Stimulated activated CD4-positive, alpha-beta T cell treated with anti-CD3 and anti-CD28 coated beads, Interleukin-4, amount 100 ng/mL, for 4 hours (primary cell): ENCODE measurements at regions not wholly inside any gene's neighbourhood (a gene's known extent, or its start where the extent isn't known, plus 50 kb on each side); places are given as distances from the start of the nearest gene placed in this dataset.
"Not testable (repeated sequence)": the region's sequence is repeated elsewhere in the genome, so short reads cannot be mapped to it uniquely, and the experiment has no call there.

Experiments used
- DNase-seq, 2 experiments: peaks; one replicate each; pipeline ENCODE4 v3.0.0-alpha.2; 2020

DNA sequence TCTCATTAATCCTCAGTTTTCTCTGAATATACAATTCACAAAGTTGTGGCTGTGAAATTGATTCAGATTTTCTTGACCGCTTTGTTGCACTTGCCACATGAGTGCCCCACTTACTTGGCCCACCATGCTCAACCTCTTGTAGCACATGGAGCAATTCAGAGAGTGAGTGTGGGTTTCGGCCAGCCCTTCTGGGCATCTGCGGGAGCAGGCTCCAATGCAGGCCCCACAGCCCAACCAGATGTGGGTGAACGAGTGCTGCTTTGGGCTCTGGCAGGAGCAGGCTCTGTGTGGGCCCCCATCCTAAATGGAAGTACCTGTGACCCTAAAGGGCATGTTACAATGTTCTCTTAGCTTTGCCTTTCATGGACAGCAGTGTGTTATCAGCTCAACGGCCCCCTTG is 2338.6 kb downstream of the LRRC4C start:
- no peak for DNase-seq

DNA sequence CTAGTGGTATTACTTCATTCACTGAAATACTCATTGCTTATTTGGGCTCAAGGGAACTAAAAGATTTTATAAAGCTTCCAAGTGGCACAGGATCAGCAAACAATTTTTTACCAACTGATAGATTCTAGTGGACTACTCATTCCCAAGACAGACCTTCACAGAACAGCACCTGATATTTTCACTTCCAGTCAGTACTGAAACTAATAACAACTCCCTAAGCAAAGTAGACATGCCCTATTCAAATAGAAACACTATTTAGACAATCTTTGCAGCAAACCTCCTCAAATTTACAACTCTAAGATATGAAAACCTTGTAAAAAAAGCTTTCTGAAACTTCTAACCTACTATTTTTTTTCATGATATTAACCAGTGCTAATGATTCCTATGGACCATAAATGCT is 2345.8 kb downstream of the LRRC4C start:
- no peak for DNase-seq

DNA sequence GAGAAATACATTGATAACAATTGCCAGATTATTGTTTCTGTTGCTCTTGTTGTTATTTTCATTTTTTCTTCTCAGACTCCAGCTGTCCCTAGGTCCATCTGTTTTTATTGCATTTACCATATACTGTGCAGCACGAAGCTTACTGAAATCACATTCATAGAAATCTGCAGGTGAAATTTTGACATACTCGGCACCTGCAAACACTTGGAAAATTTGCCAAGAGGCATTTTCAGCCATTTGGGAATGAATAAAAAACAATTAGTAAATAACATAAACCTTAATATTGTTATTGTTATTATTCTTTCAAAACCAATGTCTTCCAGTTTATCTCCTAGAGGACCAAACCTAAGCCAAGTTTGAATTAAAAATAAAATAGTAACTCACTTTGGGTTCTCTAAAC is 2357.2 kb downstream of the LRRC4C start:
- DNase-seq = no peak

DNA sequence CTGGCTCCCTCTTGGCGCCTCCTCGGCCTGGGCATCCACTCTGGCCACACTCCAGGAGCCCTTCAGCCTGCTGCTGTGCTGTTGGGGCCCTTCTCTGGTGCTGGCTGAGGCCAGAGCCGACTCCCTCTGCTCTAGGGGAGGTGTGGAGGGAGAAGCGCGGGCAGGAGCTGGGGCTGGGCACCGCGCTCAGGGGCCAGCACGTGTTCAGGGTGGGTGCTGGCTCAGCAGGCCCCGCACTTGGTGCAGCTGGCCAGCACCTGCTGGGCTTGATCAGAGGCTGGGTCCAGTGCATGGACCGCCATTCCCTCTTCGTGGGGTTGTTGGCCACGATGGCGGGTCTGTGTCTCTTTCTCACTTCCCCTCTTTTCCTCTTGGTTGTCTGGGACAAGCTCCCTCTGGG is 2381.0 kb downstream of the LRRC4C start:
- DNase-seq = no peak

DNA sequence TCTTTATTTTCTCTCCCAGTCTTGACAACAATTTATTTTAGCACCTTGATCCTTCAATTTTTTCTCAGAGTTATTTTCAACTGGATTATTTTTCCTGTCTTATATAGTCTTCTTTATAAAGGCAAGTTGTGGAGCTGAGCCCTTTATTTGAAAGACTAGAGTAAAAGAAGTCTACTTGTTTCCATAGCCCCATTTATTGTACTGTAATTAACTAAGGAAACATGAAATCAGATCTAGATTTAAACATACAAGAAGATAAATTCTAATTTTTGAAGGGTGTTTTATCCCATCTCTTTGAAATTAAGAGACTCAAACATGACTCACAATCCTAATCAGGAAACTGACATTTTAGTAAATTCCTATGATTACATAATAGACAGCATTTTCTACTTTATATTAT is 2421.8 kb downstream of the LRRC4C start:
- no peak for DNase-seq

DNA sequence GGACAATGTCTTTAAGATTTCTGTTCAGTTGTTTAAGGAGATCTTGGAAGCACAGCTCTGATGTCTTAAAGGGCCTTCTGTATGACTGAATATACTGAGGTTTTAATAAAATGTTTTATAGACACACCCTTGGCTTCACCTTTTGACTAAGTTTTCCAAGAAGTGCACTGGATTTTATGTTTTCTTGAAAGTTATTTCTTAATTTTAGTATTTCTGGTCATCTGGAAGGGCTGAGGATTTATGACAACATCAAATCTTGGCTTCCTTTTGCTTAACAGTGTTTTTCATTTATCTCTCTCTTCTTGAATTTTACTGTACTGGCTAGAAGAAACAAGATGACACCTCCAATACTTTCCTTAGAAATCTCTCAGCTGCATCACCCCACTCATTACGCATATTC is 2423.4 kb downstream of the LRRC4C start:
- no peak for DNase-seq

DNA sequence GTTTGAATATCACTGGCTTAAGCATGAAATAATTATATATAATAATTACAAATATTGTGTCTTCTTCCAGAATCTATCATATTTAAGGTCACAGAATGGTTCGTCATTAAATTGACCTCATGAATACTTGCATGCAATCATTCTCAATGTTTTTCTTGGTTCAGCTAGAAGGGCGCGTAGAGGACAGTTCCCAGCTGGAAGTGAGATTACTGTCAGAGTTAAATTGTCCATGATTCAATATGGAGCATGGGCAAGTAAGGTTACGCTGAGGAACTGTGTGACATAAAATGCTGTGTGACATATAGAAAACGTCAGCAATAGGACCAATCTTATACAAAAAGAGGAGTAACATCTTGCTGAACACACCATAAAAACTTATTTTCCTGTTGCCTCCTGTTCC is 2423.5 kb upstream of the RAG2 start:
- DNase-seq = no peak

DNA sequence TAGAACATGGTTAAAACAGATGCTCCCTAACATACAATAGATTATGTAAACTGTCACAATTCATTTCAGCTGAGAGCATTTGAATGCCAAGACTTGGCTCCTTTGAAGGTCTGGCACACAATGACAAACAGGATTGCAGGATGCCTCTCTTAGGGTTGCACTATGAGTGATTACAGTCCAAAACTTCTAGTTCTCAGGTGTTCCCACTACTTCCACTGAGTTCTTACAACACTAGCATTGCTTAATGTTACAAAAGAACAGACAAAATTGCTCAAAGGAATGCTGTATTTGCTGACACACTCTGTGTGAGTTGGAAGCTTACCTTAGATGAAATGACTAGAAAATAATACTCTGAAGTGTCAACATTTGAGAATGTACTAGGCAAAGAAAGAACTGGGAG is 2413.8 kb upstream of the RAG2 start:
- no peak for DNase-seq

DNA sequence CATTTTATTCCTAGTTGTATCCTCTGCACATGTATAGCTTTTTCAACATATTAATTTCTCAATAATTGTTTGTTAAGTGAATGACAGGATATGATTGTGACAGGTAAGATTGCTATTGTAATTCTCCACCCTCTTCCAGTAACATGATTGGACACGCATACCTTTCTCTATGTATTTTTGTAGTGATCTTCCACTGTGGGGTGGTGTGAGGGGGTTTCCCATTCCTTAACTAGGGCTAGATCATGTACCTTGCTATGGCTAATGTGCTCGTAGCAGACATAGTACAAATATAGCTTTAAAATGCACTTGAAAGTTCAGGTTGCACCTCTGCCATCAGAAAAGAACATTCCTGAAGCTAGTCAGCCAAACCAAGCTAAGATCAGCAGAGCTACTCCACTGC is 2392.8 kb upstream of the RAG2 start:
- no peak for DNase-seq

DNA sequence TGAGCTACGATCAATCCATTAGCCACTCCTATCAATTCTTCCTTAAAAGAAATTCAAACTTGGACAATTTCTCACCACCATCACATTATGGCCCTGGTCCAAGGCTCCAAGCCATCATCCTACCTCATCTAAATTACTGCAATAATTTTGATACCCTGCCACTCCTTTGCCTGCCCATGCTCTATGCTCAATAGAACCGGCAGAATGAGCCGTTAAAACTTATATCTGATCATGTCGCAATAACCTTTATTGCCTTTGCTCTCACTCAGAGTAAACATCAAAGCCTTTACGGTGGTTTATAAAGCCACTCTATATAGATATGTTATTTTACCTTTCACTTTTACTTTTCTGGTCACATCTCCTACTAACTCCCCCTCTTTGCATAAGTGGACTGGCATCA is 2392.1 kb upstream of the RAG2 start:
- DNase-seq = no peak

DNA sequence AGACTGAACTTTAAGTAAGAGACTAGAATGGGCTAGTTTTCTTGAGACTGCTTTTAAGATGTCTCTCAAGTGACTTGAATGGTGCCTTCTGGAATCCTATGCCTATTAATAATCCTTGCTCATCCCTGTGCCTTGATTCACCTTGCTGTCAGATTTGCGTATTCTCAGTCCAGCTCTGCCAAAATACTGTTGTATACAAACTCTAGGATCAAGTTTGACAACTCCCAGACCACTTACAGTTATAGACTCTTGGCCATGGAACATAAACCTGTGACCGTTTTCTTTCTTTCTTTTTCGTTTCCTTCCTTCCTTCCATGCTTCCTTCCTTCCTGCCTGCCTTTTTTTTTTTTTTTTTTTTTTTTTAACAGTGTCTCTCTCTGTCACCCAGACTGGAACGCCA is 2390.9 kb upstream of the RAG2 start:
- DNase-seq = no peak

DNA sequence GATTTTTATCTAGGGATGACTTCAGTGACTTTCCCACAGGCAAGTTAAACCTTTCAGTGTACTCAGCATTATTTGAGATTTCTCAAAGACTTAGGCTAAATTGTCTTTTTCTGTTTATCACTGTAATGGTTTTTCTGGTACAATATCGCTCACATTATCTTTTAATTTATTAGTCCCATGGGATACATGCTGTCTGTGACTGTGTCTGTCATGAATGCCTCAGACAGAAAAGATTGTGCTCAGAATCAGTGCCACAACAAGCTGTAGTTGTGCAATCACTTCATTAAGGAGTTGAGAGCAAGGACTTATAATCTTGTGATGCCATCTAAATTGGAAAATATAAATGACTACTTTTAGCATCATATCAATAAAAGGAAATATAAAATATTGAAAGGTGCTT is 2374.2 kb upstream of the RAG2 start:
- DNase-seq = no peak

DNA sequence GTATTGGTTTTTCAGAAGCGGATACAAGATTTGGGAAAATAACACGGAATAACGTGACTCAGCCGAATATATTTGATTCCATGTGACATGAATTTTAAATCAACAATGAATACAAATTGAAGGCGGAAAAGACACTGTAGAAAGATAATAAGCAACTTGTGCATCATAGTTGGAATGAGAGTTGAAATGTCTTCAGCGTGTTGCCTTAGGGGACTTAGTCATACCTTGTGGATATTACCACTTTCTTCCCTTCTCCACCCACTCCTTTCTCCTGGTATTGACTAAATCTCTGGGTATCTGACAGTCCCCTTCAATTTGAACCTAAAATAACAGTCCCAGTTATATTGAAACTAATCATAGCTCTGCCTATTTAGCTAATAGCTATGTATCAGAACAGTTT is 2373.1 kb upstream of the RAG2 start:
- no peak for DNase-seq

DNA sequence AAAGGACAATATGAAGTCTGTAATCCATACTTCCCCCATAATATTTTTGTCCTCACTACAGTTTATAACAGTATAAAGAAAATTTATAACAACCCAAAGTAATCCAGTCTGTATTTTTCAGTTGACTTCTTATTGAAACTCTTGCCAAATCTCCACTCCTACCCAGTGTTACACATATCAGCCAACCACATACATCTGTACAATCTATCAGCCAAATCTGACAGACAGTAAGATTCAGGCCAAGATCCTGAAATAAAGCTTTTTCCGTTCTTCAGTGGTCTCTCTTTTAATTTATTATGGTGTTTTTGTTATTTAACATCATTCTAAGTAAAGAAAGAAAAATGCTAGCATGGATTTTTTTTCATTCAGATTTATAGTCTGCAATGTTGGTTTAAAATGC is 2370.9 kb upstream of the RAG2 start:
- no peak for DNase-seq

DNA sequence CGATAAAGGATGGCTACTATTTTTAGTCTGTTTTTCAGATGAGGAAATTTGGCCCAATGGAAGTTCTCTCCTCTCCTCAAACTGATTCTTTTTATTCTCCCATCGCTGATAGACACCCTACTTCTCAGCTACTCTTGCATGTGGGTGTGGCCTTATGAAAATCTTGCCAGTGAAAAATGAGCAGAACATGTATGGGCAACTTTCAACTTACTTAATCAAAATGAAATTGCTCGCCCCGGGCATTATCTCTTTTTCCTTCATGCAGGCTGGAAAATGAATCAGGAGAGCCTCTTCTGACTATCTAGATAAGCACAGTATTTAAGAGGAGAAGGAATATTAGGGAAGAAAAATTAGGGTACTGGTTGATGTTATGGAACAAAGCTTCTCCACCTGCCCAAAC is 2354.7 kb upstream of the RAG2 start:
- DNase-seq = no peak

DNA sequence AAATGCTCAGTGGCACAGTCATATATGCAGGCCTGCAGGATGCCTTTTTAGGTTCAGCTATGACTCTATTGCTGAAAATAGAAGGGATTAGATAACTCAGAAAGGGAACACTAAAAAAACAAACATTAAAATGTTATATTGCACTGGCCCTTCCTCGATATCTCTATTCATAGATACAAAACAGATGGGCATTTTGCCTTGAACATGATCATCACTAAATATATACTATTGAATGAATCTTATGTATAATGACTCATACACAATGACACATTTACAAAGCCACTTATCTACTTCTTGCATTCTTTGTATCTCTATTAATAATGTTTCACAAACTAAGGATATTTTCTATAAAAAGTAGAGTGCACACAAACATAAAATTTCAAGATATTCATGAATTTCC is 2352.8 kb upstream of the RAG2 start:
- no peak for DNase-seq

DNA sequence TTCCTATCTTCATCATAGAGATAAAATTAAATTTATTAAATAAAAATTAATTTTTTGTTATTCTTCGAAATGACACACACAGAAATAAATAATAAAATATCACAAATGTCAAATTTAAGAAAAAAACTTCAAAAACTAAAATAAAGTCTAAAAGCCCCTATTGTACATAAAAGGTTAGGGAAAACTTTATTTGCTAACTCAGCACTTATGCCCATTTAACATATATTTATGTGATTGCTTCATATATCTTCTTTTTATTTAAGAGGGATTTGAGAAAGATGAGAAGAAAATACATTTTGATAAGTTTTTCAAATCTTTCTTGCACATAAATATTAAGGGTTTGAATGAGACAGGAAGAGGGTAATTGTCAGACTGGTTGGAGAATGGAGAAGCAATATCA is 2350.4 kb upstream of the RAG2 start:
- no peak for DNase-seq

DNA sequence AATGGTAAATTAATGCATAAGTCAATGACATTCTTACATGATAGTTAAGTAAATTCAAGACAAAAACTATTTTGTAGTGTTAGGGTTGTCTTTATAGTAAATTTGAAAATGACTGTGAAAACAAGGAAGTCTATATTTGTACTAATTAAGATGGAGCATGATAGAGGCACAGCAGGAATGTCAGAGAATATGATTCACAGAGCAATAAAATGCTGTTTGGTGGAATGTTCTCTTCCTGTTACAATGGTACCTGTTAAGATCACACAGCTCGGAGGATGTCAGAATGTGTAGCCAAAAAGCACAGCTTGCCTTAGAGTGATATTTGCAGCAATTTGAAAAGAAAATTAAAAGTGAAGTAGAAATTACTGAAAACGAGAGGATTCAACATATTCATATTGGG is 2339.7 kb upstream of the RAG2 start:
- no peak for DNase-seq

DNA sequence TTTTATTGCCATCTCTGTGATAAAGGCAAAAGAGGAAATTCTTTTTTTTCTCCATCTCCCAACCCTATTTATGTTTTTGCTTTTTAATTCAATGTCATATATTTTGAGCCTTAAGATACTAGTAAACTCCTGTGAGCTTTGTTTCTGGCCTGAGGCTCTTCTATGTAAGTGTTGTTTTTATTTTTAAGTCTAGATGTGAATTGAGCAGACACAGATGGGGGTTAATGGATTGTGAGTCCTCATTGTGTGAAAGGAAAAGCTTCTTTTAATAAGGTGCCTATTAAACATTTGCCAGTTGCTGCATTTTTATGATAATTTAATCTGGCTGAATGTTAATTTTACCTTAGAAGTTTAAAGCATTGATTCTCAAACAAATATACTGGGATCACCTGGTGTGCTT is 2337.9 kb upstream of the RAG2 start:
- no peak for DNase-seq

DNA sequence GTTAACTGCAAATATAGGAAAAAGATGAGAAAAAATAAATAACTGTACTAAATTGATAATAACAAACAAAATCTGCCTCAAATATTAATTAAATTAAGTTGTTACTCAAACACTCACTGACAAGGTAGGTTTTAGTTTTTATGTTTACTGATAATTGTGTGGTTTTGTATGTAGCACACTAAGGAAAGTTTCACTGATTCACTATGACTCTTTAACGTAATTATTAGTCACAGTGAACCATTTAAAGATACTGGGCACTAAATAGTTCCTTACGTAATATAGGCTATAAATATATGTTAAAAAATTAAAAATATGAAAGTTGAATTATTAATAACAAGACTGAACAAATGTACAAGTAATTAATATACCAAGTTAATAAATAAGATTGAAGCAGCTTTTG is 2330.0 kb upstream of the RAG2 start:
- DNase-seq = no peak

DNA sequence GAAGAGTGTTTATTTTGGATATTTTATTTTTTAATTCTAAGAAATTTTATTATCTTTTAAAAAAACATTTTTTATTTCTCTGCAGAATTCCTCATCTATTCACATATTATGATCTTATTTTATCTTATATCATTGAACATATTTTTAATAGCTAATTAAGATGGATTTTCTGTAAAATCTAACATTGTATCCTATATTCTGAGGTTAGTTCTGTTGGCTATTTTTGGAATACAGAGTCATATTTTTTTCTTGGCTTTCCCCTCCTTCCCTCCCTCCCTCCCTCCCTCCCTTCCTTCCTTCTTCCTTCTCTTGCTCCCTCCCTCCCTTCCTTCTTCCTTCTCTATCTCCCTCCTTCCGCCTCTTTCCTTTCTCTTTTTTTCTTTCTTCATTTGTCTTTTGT is 2326.6 kb upstream of the RAG2 start:
- no peak for DNase-seq

DNA sequence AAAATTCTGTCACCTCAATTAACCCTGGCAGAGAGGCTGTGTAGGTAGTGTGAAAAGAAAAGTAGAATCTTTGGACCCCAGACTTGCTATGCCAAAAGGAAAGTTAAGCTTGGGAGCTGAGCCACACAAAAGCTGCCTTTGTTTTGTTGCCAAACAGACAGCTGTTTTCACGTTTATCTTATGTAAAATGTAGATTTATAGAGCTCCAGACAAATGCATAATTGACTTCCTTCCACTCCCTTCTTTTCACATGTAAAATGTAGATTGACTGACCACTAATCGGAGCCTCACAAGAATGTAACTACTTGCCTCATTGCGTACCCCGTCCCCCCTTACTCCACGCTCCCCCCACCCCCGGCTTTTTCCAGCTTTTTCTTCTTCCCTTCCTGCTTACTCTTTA is 2302.2 kb upstream of the RAG2 start:
- DNase-seq = no peak

DNA sequence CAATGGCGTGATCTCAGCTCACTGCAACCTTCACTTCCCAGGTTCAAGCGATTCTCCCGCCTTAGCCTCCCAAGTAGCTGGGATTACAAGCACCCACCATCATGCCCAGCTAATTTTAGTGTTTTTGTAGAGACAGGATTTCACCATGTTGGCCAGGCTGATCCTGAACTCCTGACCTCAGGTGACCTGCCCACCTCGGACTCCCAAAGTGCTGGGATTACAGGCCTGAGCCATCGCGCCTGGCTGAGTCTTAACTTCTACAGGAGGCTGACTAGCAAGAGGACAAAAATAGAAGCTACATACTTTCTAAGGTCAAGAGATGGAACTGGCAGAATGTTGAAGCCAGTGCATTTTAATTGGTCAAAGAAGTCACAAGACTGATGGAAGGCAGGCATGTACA is 2296.2 kb upstream of the RAG2 start:
- DNase-seq = not testable (repeated sequence)

DNA sequence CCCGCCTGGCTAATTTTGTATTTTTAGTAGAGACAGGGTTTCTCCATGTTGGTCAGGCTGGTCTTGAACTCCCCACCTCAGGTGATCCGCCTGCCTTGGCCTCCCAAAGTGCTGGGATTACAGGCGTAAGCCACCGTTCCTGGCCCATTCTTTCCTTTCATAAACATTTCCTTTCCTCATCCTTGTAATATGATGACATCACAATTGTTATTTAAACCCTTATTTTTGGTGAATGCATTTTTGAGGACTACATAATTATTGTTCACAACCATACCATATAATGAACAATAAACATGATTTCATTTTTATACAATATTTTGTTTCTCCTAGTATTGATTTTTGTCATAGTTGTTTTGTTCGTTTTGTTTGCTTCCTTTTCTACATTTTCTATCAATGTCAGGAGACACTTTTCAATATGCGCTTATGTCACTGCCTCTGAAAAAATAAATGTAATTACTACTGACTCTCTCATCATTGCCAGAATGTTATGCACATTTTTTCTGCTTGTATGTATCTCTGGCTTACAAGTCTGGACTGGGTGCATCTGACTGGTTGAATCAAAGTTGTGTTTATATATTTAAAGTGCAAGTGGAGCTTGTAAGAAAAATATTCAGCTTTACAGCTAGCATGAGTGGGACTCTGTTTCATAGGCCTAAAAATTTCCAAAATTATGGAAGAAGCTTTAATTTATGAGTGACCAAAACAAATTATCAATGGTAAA is 2286.3 kb upstream of the RAG2 start:
- no peak for DNase-seq

DNA sequence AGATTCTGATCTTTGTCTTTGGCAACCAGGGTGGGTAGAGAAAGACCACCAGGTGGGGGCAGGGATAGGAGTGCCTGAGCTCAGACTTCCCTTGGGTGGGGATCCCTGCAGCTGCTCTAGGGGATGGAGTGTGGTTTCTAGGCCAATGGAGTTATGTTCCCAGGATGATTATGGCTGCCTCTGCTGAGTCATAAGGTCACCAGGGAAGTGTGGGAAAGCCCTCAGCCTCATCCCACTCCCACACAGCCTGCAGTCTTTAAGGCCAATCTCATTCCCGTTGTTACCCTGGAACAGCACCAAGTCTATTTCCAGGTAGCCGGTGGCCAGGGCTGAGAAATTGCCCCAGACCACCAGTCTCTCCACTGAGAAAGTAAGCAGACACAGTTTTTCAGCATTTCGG is 2269.3 kb upstream of the RAG2 start:
- no peak for DNase-seq

DNA sequence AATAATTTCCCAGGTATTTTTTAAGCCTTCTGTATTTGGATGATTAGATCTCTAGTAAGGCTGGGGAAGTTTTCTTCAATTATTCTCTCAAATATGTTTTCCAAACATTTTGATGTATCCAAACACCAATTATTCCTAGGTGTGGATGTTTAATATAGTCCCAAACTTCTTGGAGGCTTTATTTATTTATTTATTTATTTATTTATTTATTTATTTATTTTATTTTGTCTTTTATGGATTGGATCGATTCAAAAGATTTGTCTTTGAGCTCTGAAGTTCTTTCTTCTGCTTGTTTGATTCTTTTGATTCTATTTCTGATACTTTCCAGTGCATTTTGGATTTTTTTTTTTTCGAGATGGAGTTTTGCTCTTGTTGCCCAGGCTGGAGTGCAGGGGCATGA is 2267.9 kb upstream of the RAG2 start:
- DNase-seq = no peak
